HEK293T (cell line): ENCODE measurements at regions not wholly inside any gene's neighbourhood (a gene's known extent, or its start where the extent isn't known, plus 50 kb on each side); places are given as distances from the start of the nearest gene placed in this dataset.

Source experiments
- CTCF ChIA-PET: fragments of 350-600 bp; formaldehyde crosslinking; extraction: SDS; loops from one replicate; lab custom pipeline; 2021; ENCODE audit warnings: antibody characterized with exemption, inconsistent platforms; lab: Yijun Ruan, JAX
- POLR2A ChIA-PET: fragments of 350-600 bp; formaldehyde crosslinking; extraction: SDS; loops from one replicate; lab custom pipeline; 2020; ENCODE audit warnings: antibody characterized with exemption, inconsistent platforms; lab: Yijun Ruan, JAX
- DNase-seq: peaks from one replicate; pipeline ENCODE4 v3.0.0; 2012; ENCODE audit warnings: mixed read lengths; ENCODE audit errors: extremely low spot score
- ARNT ChIP-seq: fragments of 450-650 bp; IDR thresholded peaks from 2 replicates; pipeline ENCODE4 v1.6.1; 2017; ENCODE audit warnings: mild to moderate bottlenecking
- BHLHE40 ChIP-seq: fragments of 450-650 bp; IDR thresholded peaks from 2 replicates; pipeline ENCODE4 v1.6.1; 2016; ENCODE audit warnings: mild to moderate bottlenecking, moderate library complexity, borderline replicate concordance
- CTBP1 ChIP-seq: fragments of 450-650 bp; IDR thresholded peaks from 2 replicates; pipeline ENCODE4 v1.6.1; 2016; ENCODE audit warnings: borderline replicate concordance
- ELF4 ChIP-seq: fragments of 450-650 bp; IDR thresholded peaks from 2 replicates; pipeline ENCODE4 v1.6.1; 2017; ENCODE audit warnings: antibody characterized with exemption
- FOXA1 ChIP-seq: fragments of 450-650 bp; IDR thresholded peaks from 2 replicates; pipeline ENCODE4 v1.6.1; 2016; ENCODE audit warnings: mild to moderate bottlenecking
- FOXK2 ChIP-seq: fragments of 450-650 bp; IDR thresholded peaks from 2 replicates; pipeline ENCODE4 v1.6.1; 2016; ENCODE audit warnings: mild to moderate bottlenecking
- FOXM1 ChIP-seq: fragments of 450-650 bp; IDR thresholded peaks from 2 replicates; pipeline ENCODE4 v1.6.1; 2017; ENCODE audit warnings: mild to moderate bottlenecking, borderline replicate concordance
- HDGF ChIP-seq: fragments of 450-650 bp; IDR thresholded peaks from 2 replicates; pipeline ENCODE4 v1.6.1; 2017; ENCODE audit warnings: antibody characterized with exemption, borderline replicate concordance
- L3MBTL2 ChIP-seq: fragments of 450-650 bp; conservative IDR thresholded peaks from 2 replicates; pipeline ENCODE4 v1.6.1; 2016; ENCODE audit warnings: mild to moderate bottlenecking
- LEF1 ChIP-seq: fragments of 450-650 bp; IDR thresholded peaks from 2 replicates; pipeline ENCODE4 v1.6.1; 2017; ENCODE audit warnings: mild to moderate bottlenecking, borderline replicate concordance
- NFRKB ChIP-seq: fragments of 450-650 bp; IDR thresholded peaks from 2 replicates; pipeline ENCODE4 v1.6.1; 2016; ENCODE audit warnings: mild to moderate bottlenecking, moderate library complexity
- SP1 ChIP-seq: fragments of 450-650 bp; IDR thresholded peaks from 2 replicates; pipeline ENCODE4 v1.6.1; 2017
- SUZ12 ChIP-seq: fragments of 450-650 bp; IDR thresholded peaks from 2 replicates; pipeline ENCODE4 v1.6.1; 2016; ENCODE audit warnings: mild to moderate bottlenecking
- TARDBP ChIP-seq: fragments of 450-650 bp; IDR thresholded peaks from 2 replicates; pipeline ENCODE4 v1.6.1; 2016
- ZNF384 ChIP-seq: fragments of 450-650 bp; IDR thresholded peaks from 2 replicates; pipeline ENCODE4 v1.6.1; 2016
- TF ChIP-seq, protein P1 (sequence below): fragments of 450-650 bp; IDR thresholded peaks from 2 replicates; pipeline ENCODE4 v1.6.1; 2016

DNA sequence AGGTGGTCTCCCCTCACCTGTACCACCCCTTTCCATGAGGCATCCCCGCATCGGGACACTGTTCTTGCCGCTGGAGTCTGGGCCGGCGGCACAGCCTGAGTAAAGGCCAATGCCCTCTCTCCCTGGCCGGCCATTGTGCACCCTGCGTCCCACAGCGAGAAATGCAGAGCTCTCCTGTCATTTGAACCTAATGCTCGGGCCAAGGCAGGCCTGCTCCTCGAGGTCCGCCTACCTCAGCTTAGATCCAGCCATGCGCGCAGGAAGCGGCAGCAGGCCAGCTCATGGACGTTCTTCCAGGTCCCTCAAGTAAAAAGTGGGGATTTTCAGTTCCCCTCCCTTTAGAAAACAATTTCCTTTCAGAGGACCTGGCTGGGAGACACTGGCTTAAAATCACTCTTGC lies 135.0 kb downstream of the HSD17B3 start:
- CTCF ChIA-PET, result no interaction called here
- TF ChIP-seq LEF1 (no peak), BHLHE40 (no peak), FOXM1 (no peak), ARNT (no peak), CTBP1 (no peak), L3MBTL2 (no peak), FOXA1 (no peak), FOXK2 (no peak), ELF4 (no peak), SUZ12 (no peak), SP1 (no peak), TARDBP (no peak)
- TF ChIP-seq, protein P1, sequence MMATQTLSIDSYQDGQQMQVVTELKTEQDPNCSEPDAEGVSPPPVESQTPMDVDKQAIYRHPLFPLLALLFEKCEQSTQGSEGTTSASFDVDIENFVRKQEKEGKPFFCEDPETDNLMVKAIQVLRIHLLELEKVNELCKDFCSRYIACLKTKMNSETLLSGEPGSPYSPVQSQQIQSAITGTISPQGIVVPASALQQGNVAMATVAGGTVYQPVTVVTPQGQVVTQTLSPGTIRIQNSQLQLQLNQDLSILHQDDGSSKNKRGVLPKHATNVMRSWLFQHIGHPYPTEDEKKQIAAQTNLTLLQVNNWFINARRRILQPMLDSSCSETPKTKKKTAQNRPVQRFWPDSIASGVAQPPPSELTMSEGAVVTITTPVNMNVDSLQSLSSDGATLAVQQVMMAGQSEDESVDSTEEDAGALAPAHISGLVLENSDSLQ, result no peak
- POLR2A ChIA-PET, result no interaction called here

DNA sequence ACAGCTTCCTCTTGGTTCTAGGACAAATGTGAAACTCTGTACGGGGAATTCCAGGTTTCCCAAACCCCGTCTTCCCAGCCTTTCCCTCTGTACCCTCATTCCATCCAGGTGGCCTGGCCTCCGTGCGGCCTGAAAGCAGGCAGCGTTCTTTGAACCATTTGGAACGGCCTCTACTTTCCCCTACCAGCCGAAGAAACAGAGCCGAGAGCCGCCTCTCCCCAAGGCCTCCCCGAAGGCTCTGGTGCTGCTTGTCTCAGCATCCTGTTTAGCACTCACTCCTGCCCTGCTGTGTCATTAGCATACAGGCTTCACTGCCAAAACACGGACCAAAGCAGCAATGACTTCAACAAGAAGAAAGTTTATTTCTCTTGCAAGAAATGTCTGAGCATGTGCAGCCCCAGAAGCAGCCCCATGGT lies 137.7 kb downstream of the HSD17B3 start:
- CTCF ChIA-PET, result no interaction called here

More for the DNA sequence above, 135.0 kb downstream of the HSD17B3 start:
- DNase-seq, result no peak

DNA sequence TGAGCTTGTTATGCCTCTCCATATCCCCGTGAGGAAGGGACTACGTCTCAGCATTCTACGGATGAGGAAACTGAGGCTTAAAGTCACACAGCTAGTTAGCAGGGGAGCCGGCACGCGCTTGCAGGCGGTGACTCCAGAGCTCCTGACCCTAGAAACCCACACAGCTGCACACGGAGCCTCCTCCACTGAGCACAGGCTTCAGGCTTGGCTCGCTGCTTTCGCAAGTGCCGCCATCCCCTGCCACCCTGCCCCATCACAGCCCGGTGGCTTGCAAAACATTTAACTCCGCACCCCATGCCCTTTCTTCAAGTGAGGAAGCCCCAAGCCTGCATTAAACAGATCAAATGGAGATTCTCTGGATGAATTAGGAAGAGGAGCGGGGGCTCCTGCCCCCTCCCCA lies 138.3 kb downstream of the HSD17B3 start:
- CTCF ChIA-PET, result interaction anchor here (0.7 kb wide), 1 partner anchor 48 kb away, joined by 4 read pairs; no protein-coding TSS in a partner anchor
- DNase-seq, result no peak
- TF ChIP-seq ELF4 (no peak), NFRKB (no peak), LEF1 (no peak), L3MBTL2 (no peak), BHLHE40 (no peak), FOXA1 (no peak), SUZ12 (no peak), CTBP1 (no peak), HDGF (no peak), TARDBP (no peak)
- POLR2A ChIA-PET, result no interaction called here

More for the DNA sequence above, 137.7 kb downstream of the HSD17B3 start:
- DNase-seq, result no peak
- TF ChIP-seq L3MBTL2, result no peak
- no peak for TF ChIP-seq FOXM1
- TF ChIP-seq FOXK2, result no peak
- no peak for TF ChIP-seq LEF1
- no peak for TF ChIP-seq TARDBP
- TF ChIP-seq FOXA1, result no peak
- TF ChIP-seq ELF4, result no peak
- TF ChIP-seq NFRKB, result no peak
- TF ChIP-seq ZNF384, result no peak
- TF ChIP-seq SP1, result no peak
- TF ChIP-seq, protein P1, result no peak
- POLR2A ChIA-PET, result no interaction called here

DNA sequence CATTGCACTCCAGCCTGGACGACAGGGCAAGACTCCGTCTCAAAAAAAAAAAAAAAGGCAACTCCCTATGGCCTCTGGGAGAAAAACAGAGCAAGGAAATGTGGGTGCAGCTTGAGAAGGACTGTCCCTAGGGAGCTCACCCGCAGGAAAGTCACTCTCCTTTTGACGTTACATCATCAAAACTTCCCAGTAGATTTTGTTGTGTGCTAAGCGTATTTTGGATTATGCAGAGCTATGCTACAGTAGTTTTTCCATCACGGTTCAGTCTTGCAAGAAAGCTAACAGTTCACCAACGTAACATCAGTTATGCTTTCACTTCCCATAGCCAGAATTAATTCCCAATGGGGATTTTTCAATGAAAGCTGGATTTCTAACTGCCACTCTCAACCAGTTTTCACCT lies 138.8 kb downstream of the HSD17B3 start:
- POLR2A ChIA-PET, result no interaction called here
- no peak for DNase-seq
- TF ChIP-seq ELF4 (no peak), LEF1 (no peak), L3MBTL2 (no peak), FOXM1 (no peak), SP1 (no peak), SUZ12 (no peak), ARNT (no peak), NFRKB (no peak), BHLHE40 (no peak), HDGF (no peak), CTBP1 (no peak), FOXK2 (no peak), FOXA1 (no peak)
- TF ChIP-seq, protein P1, result no peak
- CTCF ChIA-PET, result interaction anchor here (0.7 kb wide), 1 partner anchor 47 kb away, joined by 4 read pairs; no protein-coding TSS in a partner anchor

DNA sequence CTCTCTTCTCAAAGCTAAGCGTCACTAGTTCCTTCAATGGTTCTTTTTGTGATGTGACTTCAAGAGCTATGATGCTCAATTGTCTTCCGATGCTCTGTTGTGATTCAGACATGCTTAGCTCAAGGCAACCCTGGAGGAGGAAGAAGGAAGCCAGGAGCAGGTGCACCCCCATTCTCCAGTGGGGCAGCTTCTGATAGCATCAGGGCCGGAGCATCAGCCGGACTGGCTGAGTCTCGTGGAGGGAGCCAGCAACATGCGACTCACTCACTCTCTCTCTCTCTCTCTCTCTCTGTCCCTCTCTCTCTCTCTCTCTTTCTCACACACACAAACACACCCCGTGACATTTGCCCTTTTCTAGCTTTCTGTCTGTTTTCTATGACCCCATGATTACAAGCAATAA lies 140.2 kb downstream of the HSD17B3 start:
- TF ChIP-seq SUZ12, result no peak
- TF ChIP-seq ARNT, result no peak
- TF ChIP-seq, protein P1, result no peak
- TF ChIP-seq NFRKB, result no peak
- no peak for TF ChIP-seq HDGF
- TF ChIP-seq CTBP1, result no peak
- no peak for TF ChIP-seq SP1
- no peak for TF ChIP-seq LEF1
- no peak for TF ChIP-seq BHLHE40
- no peak for TF ChIP-seq L3MBTL2
- no peak for TF ChIP-seq ZNF384
- no peak for TF ChIP-seq FOXM1
- no peak for TF ChIP-seq FOXA1
- no peak for TF ChIP-seq TARDBP
- no peak for TF ChIP-seq FOXK2
- no peak for TF ChIP-seq ELF4
- CTCF ChIA-PET, result no interaction called here
- DNase-seq, result no peak
- POLR2A ChIA-PET, result no interaction called here
